AG04449 (cell line): ENCODE measurements at regions not wholly inside any gene's neighbourhood (a gene's known extent, or its start where the extent isn't known, plus 50 kb on each side); places are given as distances from the start of the nearest gene placed in this dataset.
"Not testable (repeated sequence)": the region's sequence is repeated elsewhere in the genome, so short reads cannot be mapped to it uniquely, and the experiment has no call there.

ENCODE experiments used
- CTCF ChIA-PET: fragments of 350-600 bp; formaldehyde crosslinking; extraction: SDS; loops from one replicate; lab custom pipeline; 2021; ENCODE audit warnings: antibody characterized with exemption; lab: Yijun Ruan, JAX
- POLR2A ChIA-PET: fragments of 400-600, 350-600 bp; formaldehyde crosslinking; extraction: SDS; loops from one replicate; lab custom pipeline; 2020; ENCODE audit warnings: antibody characterized with exemption, inconsistent platforms; lab: Yijun Ruan, JAX
- DNase-seq: peaks from one replicate; pipeline ENCODE4 v3.0.0-alpha.2; 2010; ENCODE audit warnings: low read depth, low spot score
- H3K4me3 ChIP-seq: 2 replicates; pipeline ENCODE4 v1.5.1; 2011; ENCODE audit warnings: low read depth, mild to moderate bottlenecking, control low read depth, low read length
- TF ChIP-seq, protein P1 (sequence below): IDR thresholded peaks from one replicate; pipeline ENCODE4 v1.5.1; 2011; ENCODE audit warnings: mild to moderate bottlenecking, moderate library complexity, low read length, control low read depth, inconsistent platforms; ENCODE audit not compliant: insufficient read depth; ENCODE audit errors: missing control alignments

DNA sequence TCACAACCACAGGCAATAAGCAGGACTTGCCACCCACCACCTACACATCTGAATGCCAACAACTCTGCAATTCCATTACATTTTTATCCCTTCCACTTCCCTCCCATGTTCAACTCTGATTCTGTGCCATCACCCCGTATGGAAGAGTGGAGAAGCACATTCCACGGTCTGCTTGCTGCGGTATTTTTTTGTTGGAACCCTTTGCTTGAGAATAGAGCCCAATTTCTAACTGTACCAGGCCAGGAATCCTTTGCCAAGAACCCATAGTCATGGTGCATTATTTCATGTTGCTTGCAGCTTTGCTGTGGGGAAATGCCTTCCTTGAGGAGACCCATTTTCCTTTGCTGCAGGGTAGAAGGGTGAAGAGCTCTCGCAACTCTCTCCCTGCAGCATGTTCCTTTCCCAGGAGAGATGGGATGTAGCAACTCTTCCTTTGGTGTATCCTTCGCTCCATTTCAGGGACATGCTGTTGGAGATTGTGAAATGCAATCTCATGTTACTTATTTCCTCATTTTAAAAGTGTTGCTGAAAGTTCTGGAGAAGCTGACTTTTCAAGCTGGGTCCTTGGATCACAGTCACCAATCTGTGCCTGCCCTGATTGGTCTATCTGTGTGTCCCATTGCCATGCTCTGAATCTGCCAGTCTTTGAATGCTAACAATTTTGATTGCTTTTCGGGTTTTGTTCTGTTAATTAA, 69.8 kb upstream of the STARD13 start:
- TF ChIP-seq, protein P1, sequence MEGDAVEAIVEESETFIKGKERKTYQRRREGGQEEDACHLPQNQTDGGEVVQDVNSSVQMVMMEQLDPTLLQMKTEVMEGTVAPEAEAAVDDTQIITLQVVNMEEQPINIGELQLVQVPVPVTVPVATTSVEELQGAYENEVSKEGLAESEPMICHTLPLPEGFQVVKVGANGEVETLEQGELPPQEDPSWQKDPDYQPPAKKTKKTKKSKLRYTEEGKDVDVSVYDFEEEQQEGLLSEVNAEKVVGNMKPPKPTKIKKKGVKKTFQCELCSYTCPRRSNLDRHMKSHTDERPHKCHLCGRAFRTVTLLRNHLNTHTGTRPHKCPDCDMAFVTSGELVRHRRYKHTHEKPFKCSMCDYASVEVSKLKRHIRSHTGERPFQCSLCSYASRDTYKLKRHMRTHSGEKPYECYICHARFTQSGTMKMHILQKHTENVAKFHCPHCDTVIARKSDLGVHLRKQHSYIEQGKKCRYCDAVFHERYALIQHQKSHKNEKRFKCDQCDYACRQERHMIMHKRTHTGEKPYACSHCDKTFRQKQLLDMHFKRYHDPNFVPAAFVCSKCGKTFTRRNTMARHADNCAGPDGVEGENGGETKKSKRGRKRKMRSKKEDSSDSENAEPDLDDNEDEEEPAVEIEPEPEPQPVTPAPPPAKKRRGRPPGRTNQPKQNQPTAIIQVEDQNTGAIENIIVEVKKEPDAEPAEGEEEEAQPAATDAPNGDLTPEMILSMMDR, result no peak
- DNase-seq, result no peak
- POLR2A ChIA-PET, result no interaction called here
- no peak overlapping the region for H3K4me3 ChIP-seq
- CTCF ChIA-PET, result no interaction called here

DNA sequence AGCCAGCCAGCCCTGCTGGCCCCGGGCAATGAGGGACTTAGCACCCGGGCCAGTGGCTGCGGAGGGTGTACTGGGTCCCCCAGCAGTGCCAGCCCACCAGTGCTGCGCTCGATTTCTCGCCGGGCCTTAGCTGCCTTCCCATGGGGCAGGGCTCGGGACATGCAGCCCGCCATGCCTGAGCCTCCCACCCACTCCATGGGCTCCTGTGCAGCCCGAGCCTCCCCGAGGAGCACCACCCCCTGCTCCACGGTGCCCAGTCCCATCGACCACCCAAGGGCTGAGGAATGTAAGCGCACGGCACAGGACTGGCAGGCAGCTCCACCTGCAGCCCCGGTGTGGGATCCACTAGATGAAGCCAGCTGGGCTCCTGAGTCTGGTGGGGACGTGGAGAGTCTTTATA, 72.5 kb upstream of the STARD13 start:
- CTCF ChIA-PET, H3K4me3 ChIP-seq, POLR2A ChIA-PET, DNase-seq: not testable (repeated sequence)

DNA sequence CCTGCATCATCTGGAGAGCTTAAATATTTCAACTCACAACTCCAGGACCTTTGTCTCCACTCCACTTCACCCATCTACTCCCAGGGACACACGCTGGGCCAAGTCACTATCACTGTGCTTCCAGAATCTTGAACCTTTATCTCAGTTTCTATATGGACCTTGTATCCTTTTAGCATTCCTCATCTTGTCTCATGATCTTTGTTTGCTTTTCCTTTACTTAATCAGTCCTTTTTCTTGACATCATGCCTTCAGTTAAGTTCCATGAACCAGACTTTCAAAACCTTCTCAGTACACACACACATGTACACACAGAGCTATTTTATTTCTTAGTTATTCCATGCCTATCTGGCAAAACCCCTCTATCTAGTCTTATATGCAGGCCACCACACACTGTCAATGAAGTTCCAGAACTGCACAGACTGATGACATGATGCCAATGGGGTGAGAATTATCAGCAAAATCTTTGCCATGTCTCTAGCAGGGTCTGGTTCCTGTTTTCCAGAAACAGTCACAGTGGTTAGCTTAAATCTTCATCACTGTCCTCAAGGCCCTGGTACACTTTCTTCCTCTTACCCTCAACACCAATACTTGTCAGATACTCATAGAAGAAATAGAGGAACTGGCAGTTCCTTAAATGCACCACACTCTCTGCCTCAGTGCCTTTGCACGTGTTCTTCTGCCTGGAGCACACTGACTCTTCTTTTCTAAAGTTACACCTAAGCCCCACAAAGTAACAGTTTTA, 77.6 kb upstream of the STARD13 start:
- no peak overlapping the region for H3K4me3 ChIP-seq
- POLR2A ChIA-PET, result no interaction called here
- CTCF ChIA-PET, result interaction anchor here (1.7 kb wide), 1 partner anchor 27 kb away, joined by 4 read pairs; no protein-coding TSS in a partner anchor
- TF ChIP-seq, protein P1, result no peak
- no peak for DNase-seq

DNA sequence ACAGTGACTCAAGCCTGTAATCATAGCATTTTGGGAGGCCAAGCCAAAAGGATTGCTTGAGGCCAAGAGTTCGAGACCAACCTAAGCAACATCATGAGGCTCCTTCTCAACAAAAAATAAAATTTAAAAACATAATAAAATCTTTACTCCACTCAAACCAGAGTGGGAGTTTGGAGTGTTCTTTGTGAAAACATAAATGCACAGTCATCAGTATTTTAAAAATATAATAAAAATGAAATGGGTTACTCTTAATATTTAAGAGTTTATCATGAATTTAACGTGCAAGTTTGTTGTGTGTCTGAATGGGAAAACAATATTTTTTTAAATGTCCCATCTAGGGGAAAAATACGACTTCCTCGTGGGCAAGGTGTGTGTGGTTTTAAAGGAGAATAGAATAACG, 78.6 kb upstream of the STARD13 start:
- ChIA-PET CTCF (interaction anchor here (1.7 kb wide), 1 partner anchor 26 kb away, joined by 4 read pairs; no protein-coding TSS in a partner anchor), POLR2A (no interaction called here)
- TF ChIP-seq, protein P1, result no peak
- H3K4me3 ChIP-seq, result no peak overlapping the region
- no peak for DNase-seq

DNA sequence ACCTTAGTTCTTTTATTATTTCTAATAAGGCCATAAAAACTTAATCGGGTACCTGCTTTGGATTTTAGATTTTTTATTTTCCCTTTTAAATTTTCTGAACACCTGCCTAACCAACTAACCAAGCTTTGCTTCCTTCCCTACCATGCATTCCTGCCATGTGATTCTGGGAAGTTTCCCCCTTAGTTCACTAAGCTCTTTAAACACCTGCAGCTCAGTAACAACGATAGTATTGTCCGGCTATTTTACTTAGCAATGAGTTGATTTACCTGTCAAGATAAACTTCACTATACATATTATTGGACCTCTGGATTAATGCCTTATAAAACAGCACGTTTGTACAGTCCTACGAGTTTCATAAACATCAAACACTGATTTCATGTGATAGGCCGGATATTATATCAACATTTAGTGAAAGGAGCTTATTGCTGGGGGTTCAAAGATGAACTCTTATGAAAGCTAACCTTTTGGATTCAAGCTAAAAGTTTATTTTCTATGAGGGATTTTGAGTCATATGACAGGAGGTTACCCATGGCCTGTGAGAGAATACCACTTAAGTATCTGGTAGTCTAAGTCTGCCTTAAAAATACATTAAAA, 81.0 kb upstream of the STARD13 start:
- ChIA-PET POLR2A (no interaction called here), CTCF (no interaction called here)
- DNase-seq, result no peak

DNA sequence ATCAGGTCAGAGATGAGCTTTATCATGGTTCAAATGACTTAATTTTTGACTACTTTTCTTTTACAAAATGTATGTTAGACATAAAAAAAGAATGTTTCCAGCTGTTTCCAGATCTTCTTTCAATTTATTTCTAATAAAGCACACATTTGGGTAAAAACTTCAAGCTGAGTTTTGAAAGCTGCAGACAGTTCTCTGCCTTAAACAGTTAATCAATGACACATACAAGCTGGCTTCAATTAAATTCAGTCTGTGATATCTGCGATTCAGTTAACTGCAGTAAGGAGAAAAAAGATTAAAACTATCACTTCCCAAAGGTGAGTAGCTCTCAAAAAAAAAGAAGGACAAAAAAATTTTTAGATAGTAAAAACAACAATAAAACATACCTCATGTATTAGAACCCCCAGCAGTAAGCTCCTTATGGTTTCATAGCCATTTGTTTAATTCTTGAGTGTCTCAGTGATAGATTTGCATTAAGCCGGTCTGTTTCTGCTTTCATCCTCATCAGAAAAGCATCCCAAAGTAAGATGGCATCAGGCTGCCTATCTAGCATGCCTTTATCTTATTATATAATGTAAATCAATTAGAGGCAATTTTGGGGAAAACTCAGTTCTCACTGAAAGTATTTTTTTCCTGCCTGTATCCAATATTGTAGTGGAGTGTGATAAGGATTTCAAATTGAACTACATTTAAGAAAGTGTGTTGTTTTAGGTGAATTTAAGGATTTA, 81.8 kb upstream of the STARD13 start:
- TF ChIP-seq, protein P1, result no peak
- CTCF ChIA-PET, result no interaction called here
- POLR2A ChIA-PET, result no interaction called here
- no peak for DNase-seq
- H3K4me3 ChIP-seq, result no peak overlapping the region

More for the DNA sequence above, 81.0 kb upstream of the STARD13 start:
- TF ChIP-seq, protein P1, result no peak
- H3K4me3 ChIP-seq, result no peak overlapping the region
